ENCODE measurements at regions not wholly inside any gene's neighbourhood (a gene's known extent, or its start where the extent isn't known, plus 50 kb on each side); places are given as distances from the start of the nearest gene placed in this dataset.

DNA sequence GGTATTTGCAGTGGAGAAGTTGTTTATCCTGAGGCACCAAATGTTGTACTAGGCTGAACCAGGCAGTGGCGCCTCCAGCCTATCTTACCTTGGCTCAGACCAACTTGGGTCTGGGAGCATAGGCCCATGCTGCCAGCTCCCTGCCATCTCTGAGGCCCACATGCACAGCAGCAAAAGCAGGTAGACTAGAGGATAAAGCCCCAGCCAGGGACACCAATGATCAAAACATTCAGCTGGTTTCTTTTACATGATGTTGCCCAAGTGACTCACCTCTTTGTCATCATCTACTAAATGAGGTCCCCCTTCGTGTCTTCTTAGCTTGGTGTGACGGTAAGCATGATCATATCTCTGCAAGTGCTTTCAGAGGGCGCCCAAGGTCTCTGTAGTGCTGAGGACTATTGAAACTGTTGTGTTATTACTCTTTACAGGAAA lies 112.1 kb upstream of the DRD2 start:
- DNase-seq (ENCODE audit: extremely low read depth in 1 of 11, low read depth in 9 of 11, low spot score in 4 of 11), result no peak

DNA sequence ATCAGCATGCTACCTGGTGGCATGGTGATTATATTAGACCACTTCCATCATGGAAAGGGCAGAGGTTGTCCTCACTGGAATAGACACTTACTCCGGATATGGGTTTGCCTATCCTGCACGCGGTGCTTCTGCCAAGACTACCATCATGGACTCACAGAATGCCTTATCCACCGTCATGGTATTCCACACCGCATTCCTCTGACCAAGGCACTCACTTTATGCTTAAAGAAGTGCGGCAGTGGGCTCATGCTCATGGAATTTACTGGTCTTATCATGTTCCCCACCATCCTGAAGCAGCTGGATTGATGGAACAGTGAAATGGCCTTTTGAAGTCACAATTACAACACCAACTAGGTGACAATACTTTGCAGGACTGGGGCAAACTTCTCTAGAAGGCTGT lies 109.2 kb upstream of the DRD2 start:
- DNase-seq (ENCODE audit: extremely low read depth in 1 of 11, low read depth in 9 of 11, low spot score in 4 of 11), result no peak

DNA sequence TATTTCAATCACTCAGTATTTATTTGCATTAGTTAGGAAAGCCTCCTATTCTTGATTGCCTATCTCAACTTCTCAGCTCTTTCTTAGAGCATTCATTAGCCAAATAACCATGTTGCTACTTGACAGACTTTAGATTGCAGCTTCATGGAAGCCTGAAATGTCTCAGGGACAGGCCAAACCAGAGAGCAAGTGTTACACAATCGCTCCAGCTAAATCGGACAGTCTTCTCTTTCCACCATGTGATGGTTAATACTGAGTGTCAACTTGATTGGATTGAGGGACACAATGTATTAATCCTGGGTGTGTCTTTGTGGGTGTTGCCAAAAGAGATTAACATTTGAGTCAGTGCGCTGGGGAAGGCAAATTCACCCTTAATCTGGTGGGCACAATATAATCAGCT lies 106.5 kb upstream of the DRD2 start:
- no peak for DNase-seq (ENCODE audit: extremely low read depth in 1 of 11, low read depth in 9 of 11, low spot score in 4 of 11)

DNA sequence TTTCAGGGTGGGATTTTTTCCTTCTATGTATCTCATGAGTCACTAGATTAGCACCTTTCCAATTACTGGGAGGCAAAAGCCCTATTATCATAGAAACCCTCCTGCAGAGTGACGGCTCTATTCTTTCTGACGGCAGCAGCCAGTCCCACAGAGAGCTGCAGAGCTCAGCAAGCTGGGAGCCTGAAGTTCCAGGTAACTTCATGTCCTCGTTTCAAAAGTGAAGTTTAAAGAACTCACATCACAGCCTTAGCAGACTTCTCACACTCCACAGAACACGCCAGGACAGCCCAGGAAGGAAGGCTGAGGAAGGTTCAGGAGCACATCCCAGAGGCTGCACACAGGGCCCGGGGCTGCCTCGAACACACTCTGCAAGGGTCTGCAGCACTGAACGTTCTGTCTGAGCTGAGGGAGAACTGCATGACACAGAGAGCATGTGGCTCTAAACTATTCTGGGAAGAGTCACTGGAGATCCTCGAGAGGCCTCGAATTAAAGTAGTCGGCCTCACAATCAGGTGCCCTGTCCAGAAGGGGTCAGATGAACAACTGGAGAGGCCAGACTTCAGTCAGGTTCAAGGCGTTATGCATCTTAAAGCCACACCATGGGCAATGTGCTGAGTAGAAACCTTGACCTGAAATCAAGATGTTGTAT lies 104.2 kb upstream of the DRD2 start:
- DNase-seq (ENCODE audit: extremely low read depth in 1 of 11, low read depth in 9 of 11, low spot score in 4 of 11), result no peak

DNA sequence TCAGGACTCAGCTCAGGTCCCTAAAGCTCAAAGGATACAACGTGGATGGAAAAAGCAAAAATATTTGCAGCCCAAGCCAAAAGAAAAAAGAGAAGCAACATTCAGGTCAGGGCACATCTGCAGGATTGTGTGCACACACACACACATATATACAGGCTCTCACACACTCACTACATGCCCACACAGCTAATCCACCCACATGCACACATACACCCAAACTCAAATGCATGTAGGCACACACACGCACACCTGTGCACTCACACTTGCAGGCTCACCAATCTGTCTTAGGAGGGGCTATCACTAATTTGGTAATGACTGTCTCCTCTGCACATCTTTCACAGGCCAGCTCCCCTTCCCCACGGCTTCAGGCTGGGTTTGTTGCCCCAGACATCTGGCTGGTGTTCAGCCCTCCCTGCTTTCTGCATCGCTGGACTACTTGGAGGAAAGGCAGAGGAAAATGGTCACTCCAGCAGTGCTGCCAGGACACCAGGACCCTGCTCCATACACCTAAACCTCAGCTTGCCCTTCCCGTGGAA lies 103.6 kb upstream of the DRD2 start:
- no peak for DNase-seq (ENCODE audit: extremely low read depth in 1 of 11, low read depth in 9 of 11, low spot score in 4 of 11)

DNA sequence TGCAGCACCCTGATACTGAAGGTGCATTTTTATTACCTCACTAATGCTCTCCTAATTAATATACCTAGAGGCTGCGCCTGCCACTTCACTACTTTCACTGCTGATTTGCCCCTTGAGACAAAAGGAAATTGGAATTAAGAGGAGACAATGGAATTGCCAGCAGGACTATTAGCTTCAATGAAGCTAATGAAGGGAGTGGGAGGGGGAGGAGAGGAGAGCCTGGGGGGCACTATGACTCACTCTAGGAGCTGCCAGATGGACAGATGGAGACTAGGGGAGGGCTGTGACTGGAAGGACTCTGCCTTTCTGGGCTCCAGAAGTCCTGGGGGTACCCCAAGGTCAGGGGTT lies 102.8 kb upstream of the DRD2 start:
- DNase-seq (ENCODE audit: extremely low read depth in 1 of 11, low read depth in 9 of 11, low spot score in 4 of 11), result no peak

DNA sequence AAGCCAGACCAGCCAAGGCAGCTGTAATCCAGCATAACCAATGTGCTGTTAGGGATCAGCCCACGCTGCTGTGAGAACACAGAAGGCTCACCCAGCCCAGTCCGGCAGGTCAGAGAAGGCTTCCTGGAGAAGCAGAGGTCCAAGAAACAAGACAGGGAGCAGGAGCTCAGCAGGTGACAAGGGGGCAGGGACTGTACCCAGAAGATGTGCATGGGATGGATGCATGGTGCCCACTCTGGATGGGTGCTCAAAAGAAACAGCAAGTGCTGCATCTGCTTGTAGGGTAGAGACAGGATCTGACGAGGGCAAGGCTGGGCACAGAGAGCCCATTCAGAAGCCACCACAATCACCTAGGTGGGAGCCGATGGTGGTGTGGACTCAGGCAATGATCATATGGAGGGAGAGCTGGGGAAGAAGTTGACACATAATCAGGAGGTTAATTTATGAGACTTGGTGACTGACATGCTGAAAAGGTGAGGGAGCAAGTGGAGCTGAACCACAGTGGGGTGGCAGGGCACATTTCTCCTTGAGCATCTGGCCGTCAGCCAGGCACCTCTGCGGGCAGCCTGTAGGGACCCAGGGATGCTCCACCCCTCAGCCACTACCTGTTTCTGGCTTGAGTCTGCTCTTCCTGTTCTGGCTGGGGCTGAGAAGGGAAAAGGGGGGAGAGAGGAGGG lies 102.3 kb upstream of the DRD2 start:
- DNase-seq (ENCODE audit: extremely low read depth in 1 of 11, low read depth in 9 of 11, low spot score in 4 of 11), result no peak

DNA sequence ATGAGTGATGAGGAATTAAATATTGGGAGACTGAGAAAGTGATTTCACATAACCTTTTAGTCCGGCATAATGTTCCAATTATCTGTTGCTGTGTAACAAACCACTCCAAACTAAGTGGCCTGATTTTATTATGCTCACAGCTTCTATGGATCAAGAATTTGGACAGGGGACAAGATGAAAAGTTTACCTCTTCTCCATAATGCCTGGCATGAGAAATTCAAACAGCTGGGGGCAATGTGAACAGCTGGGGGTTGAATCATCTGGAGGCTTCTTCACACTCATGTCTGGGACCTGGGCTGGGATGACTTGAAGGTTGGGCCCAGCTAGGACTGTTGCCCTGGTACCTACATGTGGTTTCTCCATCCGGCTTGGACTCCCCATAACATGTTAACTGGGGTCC lies 99.4 kb upstream of the DRD2 start:
- DNase-seq (ENCODE audit: extremely low read depth in 1 of 11, low read depth in 9 of 11, low spot score in 4 of 11), result no peak

DNA sequence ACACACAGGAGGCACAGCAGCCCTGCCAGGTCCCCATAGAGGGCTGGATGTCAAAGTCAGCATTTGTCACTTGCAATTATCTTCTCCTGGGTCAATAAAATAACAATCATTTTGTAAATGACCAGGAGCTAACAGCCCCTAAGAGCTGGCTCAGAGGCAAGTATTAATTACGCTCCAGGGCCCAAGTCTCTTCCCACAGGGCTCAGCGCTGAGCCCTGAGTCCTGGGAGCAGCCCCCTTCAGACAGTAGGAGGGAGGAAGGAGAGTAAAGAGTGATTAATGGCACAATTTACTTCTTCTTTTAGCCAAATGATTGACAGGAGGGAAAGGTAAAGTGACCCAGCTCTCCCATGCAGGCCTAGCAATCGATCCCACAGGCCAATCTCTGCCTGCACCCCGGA lies 99.0 kb upstream of the DRD2 start:
- DNase-seq (ENCODE audit: extremely low read depth in 1 of 11, low read depth in 9 of 11, low spot score in 4 of 11), result no peak

DNA sequence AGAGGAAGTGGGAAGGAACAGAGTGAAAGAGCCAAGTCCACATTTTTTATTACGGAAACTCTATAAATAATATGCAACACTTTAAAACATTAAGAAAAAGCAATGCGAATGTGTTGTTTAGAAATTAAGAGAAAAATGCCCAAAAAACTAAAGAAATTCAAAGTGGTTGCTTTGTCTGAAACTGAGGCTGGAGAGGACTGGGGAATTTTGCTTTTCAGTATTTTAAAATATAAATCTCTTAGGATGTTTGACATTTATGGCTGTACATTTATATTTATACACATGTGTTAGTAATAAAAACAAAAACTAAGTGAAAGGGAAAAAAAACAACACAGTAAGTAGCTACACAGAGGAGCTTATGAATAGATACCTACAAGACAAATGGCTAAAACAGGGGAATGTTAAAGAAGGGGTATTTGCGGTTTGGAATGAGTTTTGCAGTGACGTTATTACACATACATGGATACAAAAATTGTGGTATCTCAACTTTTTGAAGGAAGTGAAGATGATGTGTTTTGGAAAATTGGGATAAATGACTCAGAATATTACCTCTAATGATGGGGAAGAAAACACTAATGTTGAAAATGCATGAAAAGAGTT lies 97.0 kb upstream of the DRD2 start:
- DNase-seq (ENCODE audit: extremely low read depth in 1 of 11, low read depth in 9 of 11, low spot score in 4 of 11), result peak in 1 of 11 donors; percentile 22

DNA sequence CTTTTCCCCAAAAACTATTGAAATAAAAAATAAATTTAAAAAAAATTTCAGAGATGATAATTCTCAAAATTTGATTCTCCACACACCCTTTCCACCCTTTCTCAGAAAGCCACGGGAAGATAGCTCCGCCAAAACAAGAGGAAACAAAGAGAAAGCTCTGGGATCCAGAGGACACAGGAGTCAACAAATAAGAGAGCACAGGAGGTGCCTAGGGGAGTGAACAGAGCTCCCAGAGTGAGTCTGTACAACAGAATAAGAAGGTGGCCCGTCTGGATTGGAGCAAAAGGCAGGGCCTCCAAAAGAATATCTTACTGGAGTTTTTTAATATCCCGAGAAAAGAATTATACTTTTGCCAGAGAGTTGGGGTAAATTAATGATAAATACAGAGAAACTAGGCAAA lies 96.3 kb upstream of the DRD2 start:
- DNase-seq (ENCODE audit: extremely low read depth in 1 of 11, low read depth in 9 of 11, low spot score in 4 of 11), result no peak

DNA sequence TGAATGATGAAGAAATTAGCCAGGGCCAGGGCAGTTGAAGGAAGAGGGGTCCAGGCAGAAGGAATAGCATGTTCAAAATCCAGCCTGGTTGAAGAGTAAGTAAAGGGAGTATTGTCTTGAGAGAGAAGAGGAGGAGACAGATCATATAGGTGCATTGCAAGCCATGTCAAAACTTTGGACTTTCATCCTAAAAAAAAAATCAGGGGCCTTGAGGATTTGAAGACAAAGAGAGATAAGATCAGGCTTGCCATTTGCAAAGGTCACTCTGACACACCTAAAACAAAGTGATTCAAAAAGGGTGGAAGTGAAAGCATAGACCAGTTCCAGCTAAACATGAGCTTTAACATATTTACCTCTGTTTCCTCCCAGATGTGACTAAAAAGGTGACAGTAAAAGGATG lies 95.7 kb upstream of the DRD2 start:
- no peak for DNase-seq (ENCODE audit: extremely low read depth in 1 of 11, low read depth in 9 of 11, low spot score in 4 of 11)

DNA sequence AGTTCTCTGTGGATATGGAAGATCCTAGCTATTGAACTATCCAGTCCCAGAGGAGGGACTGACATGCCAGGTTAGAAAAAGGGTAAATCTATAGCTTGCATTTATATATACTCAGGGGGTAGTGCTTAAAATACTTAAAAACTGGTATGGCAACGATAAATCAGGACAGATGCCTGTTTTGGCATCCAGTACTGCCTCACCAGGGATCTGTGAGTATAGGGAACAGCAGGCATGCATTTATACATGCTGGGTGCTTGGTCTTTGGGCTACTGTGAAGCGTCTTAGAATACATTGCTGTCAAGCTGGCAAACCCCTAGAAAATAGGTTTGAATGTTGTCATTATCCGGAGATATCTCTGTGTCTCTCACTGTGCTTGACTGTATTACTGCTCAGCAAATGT lies 94.2 kb upstream of the DRD2 start:
- DNase-seq (ENCODE audit: extremely low read depth in 1 of 11, low read depth in 9 of 11, low spot score in 4 of 11), result no peak

DNA sequence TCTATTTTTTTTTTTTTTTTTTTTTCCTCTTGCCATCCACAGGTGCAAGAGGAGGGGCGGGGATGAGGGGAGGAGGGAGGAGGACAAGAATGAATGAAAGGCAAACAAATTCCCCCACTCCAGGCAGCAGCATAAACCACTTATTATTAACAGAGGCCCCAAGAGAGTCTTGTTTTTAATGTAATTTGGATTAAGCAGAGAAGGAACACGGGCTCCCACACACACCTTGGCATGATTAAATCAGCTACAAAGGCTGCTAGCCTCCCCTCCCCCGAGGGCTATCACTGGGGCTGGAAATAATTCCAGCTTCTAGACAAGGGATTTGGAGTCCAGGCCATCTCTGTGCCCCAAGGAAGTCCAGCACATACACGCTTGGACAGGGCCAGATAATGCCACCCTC lies 93.4 kb upstream of the DRD2 start:
- no peak for DNase-seq (ENCODE audit: extremely low read depth in 1 of 11, low read depth in 9 of 11, low spot score in 4 of 11)

DNA sequence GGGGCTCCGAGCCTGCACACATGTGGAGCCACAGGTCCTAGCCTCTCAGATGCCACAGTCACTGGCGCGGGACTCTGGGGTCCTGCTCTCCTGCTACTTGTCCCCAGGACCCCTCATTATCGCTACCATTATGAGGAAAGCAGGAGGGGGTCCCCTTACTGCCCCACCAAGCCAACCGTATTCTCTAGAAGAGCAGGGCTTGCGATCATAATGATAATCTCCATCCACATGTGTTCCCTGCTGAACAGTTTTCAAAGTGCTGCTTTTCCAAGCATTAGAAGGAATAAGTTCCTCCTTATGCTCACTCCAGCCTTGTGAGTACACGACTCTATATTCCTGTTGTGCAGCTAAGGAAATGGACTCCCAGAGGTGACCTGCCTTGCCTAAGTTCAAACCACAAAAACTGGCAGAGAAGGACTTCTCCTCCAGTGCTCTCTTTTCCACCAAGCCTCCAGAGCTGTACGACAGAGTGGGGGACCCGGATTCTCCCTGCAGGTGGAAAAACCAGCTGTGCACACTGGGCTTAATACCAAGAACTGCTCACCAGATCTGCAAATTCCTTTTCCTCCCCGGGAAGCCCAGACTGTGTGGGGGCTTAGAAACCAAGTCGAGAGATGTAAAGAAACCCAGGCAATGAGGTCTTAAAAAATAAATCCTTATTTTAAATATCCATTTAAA lies 92.8 kb upstream of the DRD2 start:
- no peak for DNase-seq (ENCODE audit: extremely low read depth in 1 of 11, low read depth in 9 of 11, low spot score in 4 of 11)

DNA sequence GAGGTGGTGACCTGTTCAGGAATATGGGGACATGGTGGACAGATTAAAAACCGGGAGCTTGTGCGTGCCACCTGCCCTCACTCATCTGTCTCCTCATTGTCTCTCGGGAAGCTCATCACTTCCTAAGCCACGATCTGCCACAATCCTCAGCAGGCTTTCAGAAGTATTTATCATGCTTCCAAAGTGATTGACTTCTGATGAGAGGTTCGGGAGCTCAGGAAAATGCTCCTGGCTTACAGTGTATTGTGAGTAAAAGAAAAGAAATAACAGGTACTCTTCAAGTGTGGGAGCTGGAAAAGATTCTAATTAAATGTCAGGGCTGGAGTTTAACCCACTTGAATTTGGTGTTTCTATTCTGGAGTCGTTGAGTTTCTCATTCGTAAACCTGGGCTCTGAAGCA lies 91.9 kb upstream of the DRD2 start:
- DNase-seq (ENCODE audit: extremely low read depth in 1 of 11, low read depth in 9 of 11, low spot score in 4 of 11), result no peak

DNA sequence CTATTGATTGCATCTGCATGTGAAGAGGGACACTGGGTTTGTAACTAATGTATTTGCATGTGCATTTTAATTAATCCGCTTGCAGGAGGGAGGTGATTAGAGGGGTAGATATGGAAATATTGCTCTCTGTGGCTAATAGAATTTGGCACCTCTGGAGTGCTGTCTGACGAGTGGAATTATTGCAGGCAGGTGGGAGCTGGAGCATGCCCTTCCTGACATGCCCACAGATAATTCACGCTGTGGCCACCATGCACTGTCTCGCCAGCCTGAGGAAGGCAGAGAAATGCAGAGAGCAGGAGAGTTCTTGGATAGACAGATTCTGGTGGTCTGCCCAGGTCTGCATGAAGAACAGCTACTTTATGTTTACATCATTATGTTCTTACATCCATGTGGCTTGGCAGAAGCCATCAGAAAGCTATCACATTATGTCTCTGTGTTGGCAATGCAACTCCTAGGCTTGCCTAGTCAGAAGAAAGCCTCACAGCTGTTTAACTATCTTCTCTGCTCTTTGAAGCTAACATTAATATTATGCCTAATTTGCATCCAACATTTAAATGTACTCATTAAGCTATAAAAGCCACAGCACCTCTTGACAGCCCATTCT lies 89.4 kb upstream of the DRD2 start:
- no peak for DNase-seq (ENCODE audit: extremely low read depth in 1 of 11, low read depth in 9 of 11, low spot score in 4 of 11)

DNA sequence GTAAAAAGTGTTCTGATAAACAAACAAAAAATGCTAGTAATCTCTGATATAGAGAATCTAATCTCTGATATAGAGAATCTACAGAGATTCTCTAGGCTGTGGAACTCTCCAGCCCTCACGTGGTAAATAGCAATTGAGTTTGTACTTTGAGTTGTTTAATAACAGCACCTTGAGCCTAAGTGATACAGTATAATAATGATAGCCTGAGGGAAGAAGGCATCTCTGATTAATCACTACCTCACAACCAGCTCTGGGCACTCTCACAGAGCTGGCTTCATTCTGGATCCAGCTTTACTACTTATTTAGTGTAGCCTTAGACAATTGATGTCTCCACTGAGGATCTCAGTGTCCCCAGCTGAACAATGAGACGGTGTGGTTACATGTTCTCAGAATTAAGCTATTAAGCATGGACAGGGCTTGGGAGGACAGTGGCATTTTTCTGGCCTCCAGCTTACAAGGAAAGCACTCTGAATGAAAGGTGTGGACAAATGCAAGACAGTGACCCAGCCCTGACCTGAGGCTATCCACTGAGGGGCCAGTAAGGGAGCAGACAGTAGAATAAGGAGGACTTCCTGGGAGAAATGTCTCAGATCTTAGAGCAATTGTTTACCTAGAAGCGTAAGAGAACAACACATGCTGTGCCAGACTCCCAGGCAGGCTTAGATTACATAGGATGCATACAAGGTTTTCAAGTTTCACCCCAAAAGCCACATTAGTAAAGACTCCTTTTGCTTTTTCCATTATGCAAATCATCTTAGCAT lies 88.7 kb upstream of the DRD2 start:
- DNase-seq (ENCODE audit: extremely low read depth in 1 of 11, low read depth in 9 of 11, low spot score in 4 of 11), result no peak

DNA sequence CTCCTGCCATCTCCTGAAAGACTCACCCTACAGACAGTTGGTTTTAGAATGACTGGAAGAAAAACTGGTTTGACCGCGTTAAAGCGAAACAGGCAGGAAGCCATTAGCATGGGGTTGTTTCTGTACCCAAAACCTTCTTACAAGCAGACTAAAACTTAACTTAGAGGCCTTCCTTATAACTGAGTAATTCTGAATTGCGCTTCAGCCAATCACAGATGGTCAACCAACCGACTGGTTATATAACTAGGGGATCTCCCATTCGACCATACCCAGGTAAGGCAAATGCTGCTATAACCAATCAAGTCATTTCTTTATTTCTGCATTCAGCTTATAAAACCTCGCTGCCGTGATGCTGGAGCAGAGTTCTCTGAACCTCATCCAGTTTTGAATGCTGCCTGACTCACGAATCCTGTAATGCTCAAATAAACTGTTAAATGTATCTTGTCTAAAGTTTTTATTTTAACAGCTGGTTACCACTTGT lies 87.8 kb upstream of the DRD2 start:
- DNase-seq (ENCODE audit: extremely low read depth in 1 of 11, low read depth in 9 of 11, low spot score in 4 of 11), result no peak
